ENCODE measurements at regions not wholly inside any gene's neighbourhood (a gene's known extent, or its start where the extent isn't known, plus 50 kb on each side); places are given as distances from the start of the nearest gene placed in this dataset.
"Not testable (repeated sequence)": the region's sequence is repeated elsewhere in the genome, so short reads cannot be mapped to it uniquely, and the experiment has no call there.

DNA sequence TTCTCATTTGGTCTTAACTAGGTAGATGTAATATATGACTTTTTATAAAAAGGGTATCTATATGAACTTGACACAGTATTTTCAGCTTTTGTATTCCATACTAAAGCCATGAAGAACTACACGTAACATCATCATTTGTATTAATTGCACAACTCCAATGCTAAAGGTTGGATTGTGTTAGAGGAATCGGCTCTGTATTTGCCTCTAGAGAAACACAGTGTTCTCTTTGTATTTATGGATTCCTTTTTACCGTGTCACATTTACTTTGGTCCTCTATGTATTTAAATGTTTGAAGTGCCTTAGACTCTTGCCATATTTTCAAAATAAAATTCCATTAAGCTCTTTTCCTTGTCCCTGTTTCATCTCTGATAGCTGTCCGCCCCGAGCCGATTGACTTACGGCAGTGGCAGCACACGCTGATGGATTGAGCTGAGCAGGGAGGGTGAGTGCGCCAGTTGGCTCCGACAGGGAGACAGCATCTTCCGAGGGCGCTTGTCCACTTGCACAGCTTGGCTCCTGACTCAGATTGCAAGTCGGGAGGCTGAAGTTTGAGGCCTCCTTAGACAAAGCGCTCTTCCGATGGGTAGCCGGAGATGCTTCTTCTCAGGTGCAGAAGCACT, 95.6 kb upstream of the DMRT1 start:
- DNase-seq (ENCODE audit: low spot score) = no peak

DNA sequence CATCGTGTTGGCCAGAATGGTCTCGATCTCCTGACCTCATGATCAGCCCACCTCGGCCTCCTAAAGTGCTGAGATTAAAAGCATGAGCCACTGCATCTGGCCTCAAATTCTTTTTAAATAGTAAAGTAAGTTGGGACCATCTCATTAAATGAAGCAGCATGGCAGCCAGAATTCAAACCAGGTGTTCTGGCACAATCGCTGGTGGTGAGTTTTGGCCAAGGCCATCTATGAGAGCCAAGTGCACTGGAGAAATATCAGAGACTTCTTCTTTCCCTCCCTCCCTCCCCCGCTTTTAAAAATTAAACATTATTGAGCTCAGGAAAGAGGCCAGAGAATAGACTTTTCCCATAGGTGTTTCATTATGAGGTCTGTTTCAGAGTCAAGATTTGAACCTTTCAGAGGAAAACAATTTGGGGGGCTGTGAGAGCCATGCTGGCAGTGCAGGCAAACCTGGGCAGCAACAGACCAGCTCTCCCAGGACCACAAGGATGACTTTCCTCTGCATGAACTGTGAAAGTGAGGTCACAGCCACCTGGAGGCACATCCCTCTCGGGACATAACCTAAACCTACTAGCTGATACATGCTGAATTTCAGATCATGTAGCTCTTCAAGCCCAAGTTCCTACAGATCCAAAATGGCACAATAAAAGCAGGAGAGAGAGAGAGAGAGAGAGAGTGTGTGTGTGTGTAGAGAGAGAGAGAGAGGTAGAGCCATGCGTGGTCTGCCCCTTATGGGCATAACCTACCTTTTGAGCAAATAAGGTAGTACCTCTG, 94.6 kb upstream of the DMRT1 start:
- no peak for DNase-seq (ENCODE audit: low spot score)

- DNase-seq (ENCODE audit: low spot score) = no peak
These were observed 93.9 kb upstream of the DMRT1 start for GRCh38 chr9:747567-747966.

GRCh38 chr9:748861-749497, 92.5 kb upstream of the DMRT1 start:
- no peak for DNase-seq (ENCODE audit: low spot score)

DNA sequence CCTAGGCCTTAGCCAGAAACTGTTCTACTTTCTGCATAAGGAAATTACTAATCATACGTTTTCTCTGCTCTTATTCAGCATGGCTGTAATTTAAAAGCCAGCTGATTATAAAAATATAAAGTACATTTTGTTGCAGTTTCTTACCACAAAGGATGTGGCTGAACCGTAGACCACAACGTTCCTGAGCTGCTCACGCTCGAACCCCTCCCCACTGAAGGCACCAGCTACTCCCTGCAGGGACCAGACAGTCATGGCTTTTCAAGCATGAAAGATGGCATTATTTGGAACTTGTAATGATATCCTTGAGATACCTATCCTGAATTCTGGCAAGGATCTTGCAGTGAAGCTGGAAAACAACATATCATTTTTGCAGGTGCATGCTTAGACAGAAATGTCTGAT, 91.8 kb upstream of the DMRT1 start:
- no peak for DNase-seq (ENCODE audit: low spot score)

DNA sequence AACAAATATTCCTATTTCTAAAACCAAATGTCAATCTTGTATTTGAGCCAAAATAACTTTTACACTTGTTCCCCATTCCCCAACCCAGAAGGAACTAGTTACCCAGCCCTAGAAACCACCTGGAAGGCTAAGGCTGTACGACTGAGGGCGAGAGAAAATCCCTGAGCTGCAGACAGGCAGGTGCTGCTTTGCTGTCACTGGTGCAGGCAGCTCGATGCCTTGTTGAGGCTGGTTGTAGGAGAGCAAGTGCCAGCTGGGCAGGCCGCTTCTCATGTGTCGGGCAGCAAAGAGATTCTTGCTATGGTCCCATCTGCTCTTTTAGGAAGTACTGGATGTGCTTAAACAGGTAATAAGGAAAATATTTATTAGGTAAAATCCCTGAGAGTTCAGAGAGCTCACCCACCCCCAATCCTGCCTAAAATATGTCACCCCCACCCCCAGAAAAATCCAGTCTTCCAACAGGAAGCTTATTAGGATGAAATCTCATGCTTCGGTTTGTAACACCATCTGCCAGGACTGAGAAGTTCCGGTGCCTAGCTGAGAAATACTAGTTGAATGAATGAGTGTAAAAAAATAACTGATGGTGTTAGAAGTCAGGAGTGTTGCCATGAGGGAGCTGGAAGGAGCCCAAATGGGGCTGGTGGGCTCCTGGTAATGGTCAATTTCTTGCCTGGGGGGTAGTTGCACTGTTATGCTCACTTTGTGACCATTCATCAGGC, 91.1 kb upstream of the DMRT1 start:
- no peak for DNase-seq (ENCODE audit: low spot score)

DNA sequence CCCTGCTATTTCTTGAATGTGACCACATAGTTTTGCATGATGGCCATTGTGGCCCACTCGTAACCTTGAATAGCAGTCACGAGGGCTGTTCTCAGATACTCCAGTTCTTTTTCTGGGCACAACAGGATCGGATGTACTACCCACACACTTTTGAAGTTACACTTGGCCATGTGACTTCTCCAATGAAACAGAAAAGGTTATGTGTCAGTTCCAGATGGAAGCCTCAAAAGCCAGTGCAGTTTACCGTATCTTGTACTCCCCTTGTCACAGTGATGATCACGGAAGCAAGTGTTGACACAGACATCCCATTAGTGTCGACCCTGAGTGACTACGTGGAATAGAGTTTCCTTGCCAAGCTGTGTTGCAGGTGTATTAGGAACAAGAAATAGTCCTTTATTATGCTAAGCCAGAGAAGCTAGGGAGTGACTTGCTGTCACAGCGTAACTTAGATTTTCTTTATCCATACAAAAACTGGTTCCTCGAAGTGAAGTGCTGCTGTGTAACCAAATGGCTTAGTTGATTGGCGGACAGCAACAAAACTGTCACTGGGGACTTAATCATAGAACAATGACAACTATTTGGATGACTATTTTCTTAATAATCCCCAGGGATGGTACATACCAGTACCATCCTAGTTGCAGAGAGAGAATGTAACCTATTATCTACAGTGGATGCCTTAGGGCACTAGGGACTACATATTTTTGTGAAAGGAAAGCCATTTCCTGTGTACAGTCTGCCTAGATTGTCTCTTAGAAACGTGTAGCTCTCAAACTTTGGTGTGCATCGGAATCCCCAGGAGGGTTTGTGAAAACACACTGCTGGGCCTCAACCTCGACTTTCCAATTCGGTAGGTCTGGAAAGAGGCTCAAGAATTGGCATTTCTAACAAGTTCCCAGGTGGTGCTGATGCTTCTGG, 90.1 kb upstream of the DMRT1 start:
- DNase-seq (ENCODE audit: low spot score) = no peak

GRCh38 chr9:752201-752600, 89.3 kb upstream of the DMRT1 start:
- peak; percentile 85 for DNase-seq (ENCODE audit: low spot score)

GRCh38 chr9:752681-753200, 88.8 kb upstream of the DMRT1 start:
- DNase-seq (ENCODE audit: low spot score) = no peak

DNA sequence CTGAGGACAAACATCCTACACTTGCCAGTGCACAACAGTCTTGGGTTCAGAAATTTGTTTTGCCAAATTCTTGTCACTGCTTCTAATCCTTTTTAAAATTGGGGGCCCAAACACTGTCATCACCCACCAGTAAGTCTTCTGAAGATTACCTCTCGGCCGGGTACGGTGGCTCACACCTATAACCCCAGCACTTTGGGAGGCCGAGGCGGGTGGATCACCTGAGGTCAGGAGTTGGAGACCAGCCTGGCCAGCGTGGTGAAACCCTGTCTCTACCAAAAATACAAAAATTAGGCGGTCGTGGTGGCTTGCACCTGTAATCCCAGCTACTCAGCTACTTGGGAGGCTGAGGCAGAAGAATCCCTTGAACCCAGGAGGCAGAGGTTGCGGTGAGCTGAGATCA, 87.8 kb upstream of the DMRT1 start:
- not testable (repeated sequence) for DNase-seq (ENCODE audit: low spot score)

DNA sequence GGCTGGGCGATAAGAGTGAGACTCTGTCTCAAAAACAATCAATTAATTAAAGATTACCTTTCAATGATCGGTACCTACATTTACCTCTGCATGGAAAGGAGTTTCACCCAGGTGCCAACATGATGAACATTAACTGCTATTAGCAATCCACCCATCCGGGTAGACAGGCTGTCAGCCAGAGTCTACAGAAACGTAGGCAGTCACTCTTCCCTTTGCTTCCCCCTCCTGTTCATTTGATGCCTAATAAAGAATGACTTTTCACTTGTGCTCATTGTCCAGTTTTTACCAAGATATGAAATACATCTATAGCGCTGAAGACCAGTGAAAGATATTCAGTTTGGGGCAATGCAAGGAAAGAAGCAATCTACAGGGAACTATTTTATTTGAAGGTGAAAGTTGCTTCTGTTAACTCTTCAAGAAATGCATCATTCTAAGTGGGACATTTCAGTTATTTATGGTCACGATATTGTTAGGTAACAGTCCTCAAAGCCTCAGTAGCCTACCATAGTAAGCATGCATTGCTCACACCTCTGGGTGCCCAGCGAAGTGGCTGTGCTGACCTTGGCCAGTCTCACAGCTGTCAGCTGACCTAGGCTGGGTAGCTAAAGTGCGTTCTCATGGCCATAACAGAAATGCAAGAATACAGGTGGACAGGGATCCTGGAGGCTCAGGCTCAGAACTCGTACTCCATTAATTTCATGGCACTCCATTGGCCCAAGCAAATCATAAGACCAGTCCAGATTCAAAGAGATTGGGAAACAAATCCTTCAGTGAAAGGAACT, 87.2 kb upstream of the DMRT1 start:
- no peak for DNase-seq (ENCODE audit: low spot score)

- DNase-seq (ENCODE audit: low spot score) = peak; percentile 99
These were observed 85.8 kb upstream of the DMRT1 start for GRCh38 chr9:755454-756381.

DNA sequence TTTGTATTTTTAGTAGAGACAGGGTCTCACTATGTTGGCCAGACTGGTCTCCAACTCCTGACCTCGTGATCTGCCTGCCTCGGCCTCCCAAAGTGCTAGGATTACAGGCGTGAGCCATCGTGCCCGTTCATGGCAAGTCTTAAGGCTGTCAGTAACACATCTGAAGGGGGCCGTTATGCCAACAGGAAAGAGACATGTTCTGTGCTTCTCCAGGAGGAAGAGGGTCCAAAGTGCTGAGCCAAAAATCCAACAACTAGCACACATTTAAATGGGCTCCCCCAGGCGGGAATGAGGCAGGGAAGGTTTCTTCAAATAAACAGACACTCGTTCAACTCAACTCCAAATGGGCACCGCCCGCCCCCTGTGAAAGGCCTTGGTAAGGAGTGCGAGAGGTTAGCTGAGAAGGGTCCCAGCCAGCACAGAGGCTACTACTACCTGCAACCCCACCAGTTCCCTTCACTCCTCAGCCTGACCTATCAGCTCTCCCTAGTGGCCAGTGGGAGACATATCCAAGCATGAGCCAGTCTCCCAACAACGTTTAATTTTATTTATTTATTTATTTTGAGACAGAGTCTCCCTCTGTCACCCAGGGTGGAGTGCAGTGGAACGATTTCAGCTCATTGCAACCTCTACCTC, 84.1 kb upstream of the DMRT1 start:
- peak; percentile 65 for DNase-seq (ENCODE audit: low spot score)

GRCh38 chr9:758146-758545, 83.4 kb upstream of the DMRT1 start:
- DNase-seq (ENCODE audit: low spot score) = no peak

DNA sequence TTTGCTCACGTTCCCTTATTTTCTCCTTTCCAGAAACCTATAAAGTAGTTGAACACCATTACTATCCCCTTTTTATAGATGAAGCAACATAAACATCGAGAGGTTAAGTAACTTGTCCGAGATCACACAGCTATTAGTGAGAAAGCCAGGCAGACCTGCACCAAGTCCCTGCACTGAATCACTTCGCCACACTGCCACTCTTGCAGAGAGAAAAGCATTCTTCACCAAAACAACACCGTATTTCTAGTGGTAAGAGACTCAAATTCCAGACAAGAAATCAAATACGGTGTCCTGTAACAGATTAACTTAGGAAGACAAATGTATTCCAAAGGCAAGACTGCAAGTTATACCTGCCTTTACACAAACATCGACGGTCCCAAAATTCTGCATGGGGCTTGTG, 82.0 kb upstream of the DMRT1 start:
- no peak for DNase-seq (ENCODE audit: low spot score)

DNA sequence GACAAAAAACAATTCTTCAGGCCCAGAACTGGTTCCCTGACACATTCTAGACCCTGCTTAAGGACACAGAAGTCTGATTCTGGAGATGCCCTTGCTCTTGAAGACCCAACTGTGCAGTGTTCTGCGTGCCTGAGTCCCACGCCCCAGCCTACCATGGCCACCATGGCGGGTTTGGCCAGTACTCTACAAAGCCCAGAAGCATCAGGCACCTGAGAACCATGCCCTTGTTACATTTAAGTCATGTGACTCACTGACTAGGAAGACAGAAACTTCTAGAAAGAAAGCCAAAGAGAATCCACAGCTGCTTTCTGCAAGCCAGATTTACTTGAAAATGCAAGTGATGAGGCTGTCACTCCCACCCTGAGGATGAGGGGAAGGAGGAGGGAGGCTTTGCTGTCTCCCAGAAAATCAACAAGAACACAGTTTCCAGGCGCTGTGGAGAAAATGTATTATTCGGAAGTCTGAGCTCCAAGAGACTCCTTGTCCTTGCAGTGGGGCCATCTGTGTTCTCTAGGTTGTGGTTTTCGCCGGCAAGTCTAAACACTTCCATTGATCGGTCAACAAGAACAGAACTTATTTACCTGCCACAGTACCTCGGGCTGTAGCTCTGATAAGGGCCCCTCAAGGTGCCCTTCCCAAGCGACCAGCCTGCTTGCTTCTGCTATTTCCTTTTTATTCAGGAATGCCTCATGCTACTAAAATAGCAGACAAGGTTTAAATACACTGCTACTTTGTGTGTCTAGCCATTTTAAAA, 81.3 kb upstream of the DMRT1 start:
- no peak for DNase-seq (ENCODE audit: low spot score)

DNA sequence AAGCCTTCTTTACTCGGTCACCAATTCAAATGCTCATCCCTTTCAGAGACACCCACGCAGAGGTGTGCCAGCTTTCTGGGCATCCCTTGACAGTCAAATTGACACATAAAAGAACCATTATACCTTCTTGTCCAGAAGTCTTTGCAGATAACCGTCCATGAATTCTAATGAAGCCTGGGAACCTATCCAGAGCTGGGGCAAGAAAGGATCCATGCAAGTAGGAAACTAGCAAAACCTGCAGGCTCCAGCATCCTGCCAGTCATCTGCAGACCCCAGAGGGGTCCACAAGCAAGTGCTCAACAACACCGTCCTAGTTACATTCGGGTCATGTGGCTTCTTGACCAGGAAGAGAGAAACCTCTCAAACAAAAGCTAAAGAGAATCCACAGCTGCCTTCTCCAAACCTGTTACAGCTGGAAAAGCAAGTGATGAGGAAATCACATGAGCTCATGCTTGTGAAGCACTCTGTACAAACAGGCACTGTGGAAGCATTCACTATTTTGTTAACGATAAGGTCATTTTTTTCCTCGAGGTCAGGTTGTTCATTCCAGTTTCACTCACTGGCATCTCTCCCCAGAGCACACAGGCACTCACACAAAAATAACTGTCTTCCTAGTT, 80.2 kb upstream of the DMRT1 start:
- no peak for DNase-seq (ENCODE audit: low spot score)
